BE2C (cell line): ENCODE measurements at regions not wholly inside any gene's neighbourhood (a gene's known extent, or its start where the extent isn't known, plus 50 kb on each side); places are given as distances from the start of the nearest gene placed in this dataset.

Experiments used
- DNase-seq: peaks from one replicate; pipeline ENCODE4 v3.0.0-alpha.2; 2020
- H3K27me3 ChIP-seq: fragments of 250-450 bp; sonication (Bioruptor Pico); 2 replicates; pipeline ENCODE4 v1.5.1; 2020; ENCODE audit warnings: mild to moderate bottlenecking
- H3K36me3 ChIP-seq: fragments of 250-450 bp; sonication (Bioruptor Pico); 2 replicates; pipeline ENCODE4 v1.5.1; 2020; ENCODE audit warnings: mild to moderate bottlenecking
- H3K4me1 ChIP-seq: fragments of 250-450 bp; sonication (Bioruptor Pico); 2 replicates; pipeline ENCODE4 v1.5.1; 2020
- H3K4me3 ChIP-seq: 2 replicates; pipeline ENCODE4 v1.5.1; 2011; ENCODE audit warnings: low read depth, low read length
- H3K9me3 ChIP-seq: fragments of 250-450 bp; sonication (Bioruptor Pico); 2 replicates; pipeline ENCODE4 v1.5.1; 2020
- TF ChIP-seq, protein P1 (sequence below): IDR thresholded peaks from 2 replicates; pipeline ENCODE4 v1.5.1; 2012; ENCODE audit warnings: mild to moderate bottlenecking, low read depth, low read length

DNA sequence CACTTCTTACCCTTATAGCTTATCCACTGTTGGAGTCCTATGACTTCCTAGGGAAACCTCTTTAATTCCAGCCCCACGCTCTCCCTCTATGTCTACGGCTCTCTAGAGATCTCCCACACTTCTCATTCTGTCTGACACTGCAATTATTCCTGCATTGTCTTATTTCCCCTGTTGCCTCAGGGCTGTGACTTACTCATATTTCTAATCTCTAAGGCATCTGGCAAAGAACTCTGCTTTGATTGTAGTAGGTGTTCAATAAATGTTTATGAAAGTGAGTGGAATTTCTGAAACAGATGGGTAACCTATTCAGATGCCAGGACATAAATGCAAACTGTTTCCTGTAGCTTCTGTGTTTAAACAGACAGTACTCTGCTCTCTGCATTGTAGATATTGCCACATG, 102.4 kb upstream of the SERTM1 start:
- no peak for DNase-seq

DNA sequence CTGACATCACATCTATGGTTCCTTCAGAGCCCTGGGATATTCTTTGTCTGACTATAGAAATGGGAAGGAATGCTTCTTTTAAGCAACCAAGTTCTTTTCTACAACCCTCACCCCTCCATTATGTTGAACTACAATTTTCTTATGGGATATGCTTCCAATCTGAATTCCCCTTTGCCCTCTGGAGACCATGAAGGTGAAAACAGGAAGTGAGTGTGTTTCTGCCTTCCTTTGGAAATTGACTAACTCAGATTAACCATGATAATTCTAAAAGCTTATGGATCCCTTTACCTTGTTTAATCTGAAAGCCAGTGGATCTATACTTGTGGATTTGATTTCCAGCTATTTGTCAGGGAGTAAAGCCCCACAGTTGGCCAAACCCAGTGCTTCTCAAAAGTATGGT, 90.8 kb upstream of the SERTM1 start:
- TF ChIP-seq, protein P1, sequence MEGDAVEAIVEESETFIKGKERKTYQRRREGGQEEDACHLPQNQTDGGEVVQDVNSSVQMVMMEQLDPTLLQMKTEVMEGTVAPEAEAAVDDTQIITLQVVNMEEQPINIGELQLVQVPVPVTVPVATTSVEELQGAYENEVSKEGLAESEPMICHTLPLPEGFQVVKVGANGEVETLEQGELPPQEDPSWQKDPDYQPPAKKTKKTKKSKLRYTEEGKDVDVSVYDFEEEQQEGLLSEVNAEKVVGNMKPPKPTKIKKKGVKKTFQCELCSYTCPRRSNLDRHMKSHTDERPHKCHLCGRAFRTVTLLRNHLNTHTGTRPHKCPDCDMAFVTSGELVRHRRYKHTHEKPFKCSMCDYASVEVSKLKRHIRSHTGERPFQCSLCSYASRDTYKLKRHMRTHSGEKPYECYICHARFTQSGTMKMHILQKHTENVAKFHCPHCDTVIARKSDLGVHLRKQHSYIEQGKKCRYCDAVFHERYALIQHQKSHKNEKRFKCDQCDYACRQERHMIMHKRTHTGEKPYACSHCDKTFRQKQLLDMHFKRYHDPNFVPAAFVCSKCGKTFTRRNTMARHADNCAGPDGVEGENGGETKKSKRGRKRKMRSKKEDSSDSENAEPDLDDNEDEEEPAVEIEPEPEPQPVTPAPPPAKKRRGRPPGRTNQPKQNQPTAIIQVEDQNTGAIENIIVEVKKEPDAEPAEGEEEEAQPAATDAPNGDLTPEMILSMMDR = no peak
- H3K9me3 ChIP-seq = peaks cover 4% of the 10 kb centered on the region; the same call in 1 of the 2 replicates
- no peaks in the 10 kb centered on the region for H3K36me3 ChIP-seq
- no peak overlapping the region for H3K4me3 ChIP-seq
- DNase-seq = no peak
- peaks cover 28% of the 10 kb centered on the region for H3K27me3 ChIP-seq
- no peaks in the 10 kb centered on the region for H3K4me1 ChIP-seq

More for the DNA sequence above, 102.4 kb upstream of the SERTM1 start:
- no peaks in the 10 kb centered on the region for H3K9me3 ChIP-seq
- no peaks in the 10 kb centered on the region for H3K4me1 ChIP-seq
- H3K4me3 ChIP-seq = no peak overlapping the region
- TF ChIP-seq, protein P1 = no peak
- peaks cover 7% of the 10 kb centered on the region; the same call in 1 of the 2 replicates for H3K27me3 ChIP-seq
- H3K36me3 ChIP-seq = no peaks in the 10 kb centered on the region

DNA sequence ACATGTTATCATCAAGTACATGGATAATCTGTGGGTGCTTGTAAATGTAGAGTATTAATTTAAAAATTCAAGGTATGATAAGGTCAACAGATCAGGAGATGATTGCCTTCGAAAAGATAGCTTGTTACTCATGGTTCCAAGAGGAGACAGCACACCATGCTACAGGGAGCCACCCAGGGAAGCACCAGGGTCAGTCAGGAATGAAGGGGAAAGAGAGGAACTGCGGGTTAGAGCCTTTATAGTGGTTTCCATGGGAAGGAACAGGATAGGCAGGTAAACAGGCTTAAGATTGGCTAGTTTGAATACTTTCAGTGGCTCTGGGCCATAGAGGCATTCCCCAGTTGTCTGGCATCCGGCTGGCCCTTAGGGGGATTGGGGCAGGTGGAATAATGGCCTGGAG, 74.2 kb upstream of the SERTM1 start:
- H3K27me3 ChIP-seq = 0 out of 2 replicates have a peak, but pooled peaks cover 5% of the 10 kb centered on the region
- no peaks in the 10 kb centered on the region for H3K9me3 ChIP-seq
- no peak overlapping the region for H3K4me3 ChIP-seq
- TF ChIP-seq, protein P1 = no peak
- DNase-seq = no peak
- H3K4me1 ChIP-seq = no peaks in the 10 kb centered on the region
- no peaks in the 10 kb centered on the region for H3K36me3 ChIP-seq

DNA sequence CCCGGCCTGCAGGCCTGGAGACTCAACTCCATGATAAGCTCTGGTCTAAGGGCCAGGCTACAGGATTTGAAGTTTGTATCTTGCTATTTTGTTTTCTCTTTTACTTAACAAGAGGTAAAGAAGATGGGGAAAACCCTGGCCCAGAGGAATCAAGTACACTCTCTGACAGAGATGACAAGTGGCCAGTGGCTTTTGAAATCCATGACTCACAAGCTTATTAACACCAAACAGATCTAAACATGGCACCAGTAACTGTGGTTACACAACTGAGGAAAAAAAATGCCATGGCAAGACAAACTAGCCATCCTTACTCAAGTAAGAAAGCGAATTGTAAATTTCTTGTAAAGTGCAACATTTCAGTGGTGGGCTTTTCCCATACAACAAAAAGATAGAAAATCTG, 72.6 kb upstream of the SERTM1 start:
- Histone ChIP-seq H3K36me3 (no peaks in the 10 kb centered on the region), H3K4me1 (no peaks in the 10 kb centered on the region), H3K4me3 (no peak overlapping the region), H3K9me3 (no peaks in the 10 kb centered on the region), H3K27me3 (0 out of 2 replicates have a peak, but pooled peaks cover 5% of the 10 kb centered on the region)
- no peak for DNase-seq
- TF ChIP-seq, protein P1 = no peak

DNA sequence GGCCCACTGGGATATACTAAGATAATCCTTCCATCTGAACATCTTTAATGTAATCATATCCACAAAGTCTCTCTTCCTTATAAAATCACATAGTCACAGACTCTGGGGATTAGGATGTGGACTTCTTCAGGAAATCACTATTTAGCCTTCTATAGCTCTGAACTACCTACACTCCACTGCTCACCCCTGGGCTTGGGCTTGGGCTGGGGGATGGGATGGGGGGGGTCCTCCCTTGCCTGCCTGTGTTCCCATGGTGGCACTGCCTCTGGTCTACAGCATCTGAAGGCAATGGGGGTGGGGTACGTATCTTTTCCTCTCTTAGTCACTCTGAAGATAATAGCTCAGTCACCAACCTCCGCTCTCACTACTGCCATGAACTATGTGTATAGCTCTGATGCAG, 67.8 kb upstream of the SERTM1 start:
- Histone ChIP-seq H3K4me1 (no peaks in the 10 kb centered on the region), H3K36me3 (no peaks in the 10 kb centered on the region), H3K9me3 (no peaks in the 10 kb centered on the region), H3K27me3 (0 out of 2 replicates have a peak, but pooled peaks cover 5% of the 10 kb centered on the region), H3K4me3 (no peak overlapping the region)
- TF ChIP-seq, protein P1 = no peak
- DNase-seq = no peak

DNA sequence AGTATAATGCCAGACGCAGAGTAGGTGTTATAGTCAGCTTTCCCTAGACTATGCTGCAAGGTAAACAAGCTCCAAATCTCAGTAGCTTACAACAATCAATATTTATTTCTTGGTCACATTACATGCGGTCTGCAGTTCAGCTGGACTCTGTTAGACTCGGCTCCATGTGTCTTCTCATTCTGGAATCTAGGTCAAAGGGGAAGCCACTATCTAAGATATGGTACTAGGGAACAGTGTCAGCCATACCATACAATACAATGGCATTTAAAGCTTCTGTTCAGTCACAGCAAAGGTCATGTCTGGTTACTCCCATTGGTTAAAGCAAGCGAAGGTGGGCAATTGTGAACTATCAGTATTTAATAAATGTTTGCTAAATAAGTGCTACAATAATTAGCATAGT, 65.3 kb upstream of the SERTM1 start:
- Histone ChIP-seq H3K27me3 (0 out of 2 replicates have a peak, but pooled peaks cover 3% of the 10 kb centered on the region), H3K4me1 (no peaks in the 10 kb centered on the region), H3K4me3 (no peak overlapping the region), H3K9me3 (no peaks in the 10 kb centered on the region), H3K36me3 (no peaks in the 10 kb centered on the region)
- DNase-seq = no peak
- TF ChIP-seq, protein P1 = no peak
